Bone marrow (tissue), 2 donors: ENCODE measurements at regions not wholly inside any gene's neighbourhood (a gene's known extent, or its start where the extent isn't known, plus 50 kb on each side); places are given as distances from the start of the nearest gene placed in this dataset.
"Not testable (repeated sequence)": the region's sequence is repeated elsewhere in the genome, so short reads cannot be mapped to it uniquely, and the experiment has no call there.

Experiments
- DNase-seq, 2 donors: peaks; one replicate each; lab custom pipeline; 2025; lab: John Stamatoyannopoulos, UW

- DNase-seq, result no peak
Measured at GRCh38 chr10:3659203-3659917, 125.6 kb downstream of the KLF6 start.

- no peak for DNase-seq
Measured at GRCh38 chr10:3658766-3659165, 126.2 kb downstream of the KLF6 start.

DNA sequence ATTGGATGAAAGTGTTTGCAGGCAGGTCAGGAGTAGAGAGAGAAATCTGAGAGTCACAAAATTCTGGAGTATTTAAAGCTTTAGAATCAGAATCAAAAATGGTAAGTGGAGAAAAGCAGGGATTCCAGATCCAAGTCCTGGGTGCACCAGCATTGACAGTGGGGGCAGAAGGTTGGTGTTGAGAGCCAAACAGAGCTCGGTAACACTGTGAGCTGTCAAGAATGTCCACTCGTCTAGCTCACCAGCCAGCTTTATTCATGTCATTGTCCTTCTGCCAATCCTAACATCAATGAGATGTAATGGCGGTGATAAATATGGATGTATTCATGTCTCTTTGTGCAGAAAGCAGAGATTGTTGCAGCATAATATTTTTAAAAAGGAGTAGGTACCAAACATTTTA is 128.8 kb downstream of the KLF6 start:
- DNase-seq, result no peak

- DNase-seq, result peak in 1 of 2 donors; percentile 18
Measured at GRCh38 chr10:3655528-3655927, 129.5 kb downstream of the KLF6 start.

DNA sequence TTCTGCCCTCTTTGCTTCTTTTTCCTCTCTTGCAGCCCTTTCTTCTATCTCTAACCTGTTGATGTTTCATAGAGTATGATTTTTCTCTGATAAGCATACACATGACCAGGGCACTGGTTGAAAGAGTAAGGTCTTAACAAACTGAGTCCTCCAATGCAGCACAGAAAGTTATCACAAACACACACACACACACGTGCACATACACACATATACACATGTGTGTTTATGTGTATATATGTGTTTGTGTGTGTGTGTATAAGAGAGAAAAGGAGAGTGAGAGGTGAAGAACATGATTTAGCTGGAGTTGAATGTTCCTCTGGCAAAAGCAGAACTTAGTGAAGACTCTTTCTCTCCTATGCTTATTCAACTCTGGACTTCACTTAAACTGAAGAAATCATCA is 130.0 kb downstream of the KLF6 start:
- no peak for DNase-seq

DNA sequence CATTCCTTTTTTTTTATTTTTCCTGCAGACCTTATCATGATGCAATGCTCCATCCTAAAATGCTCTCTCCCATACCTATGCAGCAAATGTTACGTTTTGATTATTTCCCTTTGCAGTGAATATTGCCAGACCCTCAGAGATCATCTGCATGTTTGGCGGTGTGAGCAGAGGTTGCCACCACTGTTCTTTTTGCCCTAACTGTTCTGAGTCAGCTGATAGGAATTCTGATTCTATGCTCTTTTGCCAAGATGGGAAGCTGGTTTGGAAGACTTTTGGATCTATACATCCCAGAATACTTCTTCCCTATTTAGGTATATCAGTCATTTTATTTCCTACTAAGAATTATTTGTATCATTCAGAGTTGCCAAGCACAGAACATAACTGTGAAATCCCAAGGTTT is 130.5 kb downstream of the KLF6 start:
- no peak for DNase-seq

DNA sequence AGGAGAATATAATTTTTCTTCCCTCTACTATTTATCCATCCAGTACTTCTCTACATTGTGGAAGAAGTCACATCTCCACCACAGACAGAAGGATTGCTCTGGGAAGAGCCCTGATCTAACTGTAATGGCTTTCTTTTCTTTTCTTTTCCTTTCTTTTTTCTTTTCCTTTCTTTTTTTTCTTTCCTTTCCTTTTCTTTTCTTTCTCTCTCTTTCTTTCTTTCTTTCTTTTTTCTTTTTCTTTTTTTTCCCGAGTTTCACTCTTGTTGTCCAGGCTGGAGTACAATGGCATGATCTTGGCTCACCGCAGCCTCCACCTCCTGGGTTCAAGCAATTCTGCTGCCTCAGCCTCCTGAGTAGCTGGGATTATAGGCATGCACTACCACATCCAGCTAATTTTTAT is 131.7 kb downstream of the KLF6 start:
- DNase-seq, result not testable (repeated sequence)

DNA sequence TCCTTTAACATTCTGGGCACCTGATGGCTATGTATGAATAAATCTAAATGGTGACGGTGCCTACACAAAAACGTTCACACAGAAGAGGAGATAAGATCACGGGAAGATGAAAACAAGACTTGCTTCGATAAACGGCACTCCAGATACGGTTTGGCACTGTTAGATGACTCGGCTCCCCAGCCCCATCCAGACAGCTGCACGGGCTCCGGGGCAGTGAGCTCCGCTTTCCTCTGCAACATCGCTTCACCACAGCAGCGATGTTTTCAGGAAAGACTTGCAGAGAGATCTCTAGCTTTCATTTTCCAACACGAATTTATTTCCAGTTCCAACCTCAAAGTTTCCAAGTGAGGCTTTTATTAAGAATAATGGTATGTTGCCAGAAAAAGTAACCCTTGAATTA is 132.1 kb downstream of the KLF6 start:
- peak in 1 of 2 donors; percentile 11 for DNase-seq

- DNase-seq, result no peak
Measured at GRCh38 chr10:3651969-3652653, 132.9 kb downstream of the KLF6 start.

GRCh38 chr10:3648576-3648975 is 136.4 kb downstream of the KLF6 start:
- no peak for DNase-seq

DNA sequence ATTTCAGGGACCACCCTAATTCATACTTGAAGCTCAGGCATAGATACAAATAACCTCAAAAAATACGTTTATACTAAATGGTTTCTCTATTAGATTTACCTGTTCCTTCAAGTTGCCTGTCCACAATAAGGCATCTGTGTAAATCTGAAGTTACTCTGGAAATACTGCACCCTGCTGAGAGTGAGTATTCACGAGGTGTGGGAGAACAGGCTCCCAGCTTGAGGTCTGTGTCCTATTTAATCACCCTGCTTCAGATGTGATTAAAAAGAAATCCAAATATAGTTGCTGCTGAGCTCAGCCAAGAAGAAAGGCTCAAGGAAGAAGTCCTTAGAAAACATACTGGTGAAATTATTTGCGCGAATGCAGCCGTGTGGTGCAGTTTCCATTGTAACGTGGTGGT is 136.8 kb downstream of the KLF6 start:
- DNase-seq, result no peak

GRCh38 chr10:3647074-3647473 is 137.9 kb downstream of the KLF6 start:
- no peak for DNase-seq

DNA sequence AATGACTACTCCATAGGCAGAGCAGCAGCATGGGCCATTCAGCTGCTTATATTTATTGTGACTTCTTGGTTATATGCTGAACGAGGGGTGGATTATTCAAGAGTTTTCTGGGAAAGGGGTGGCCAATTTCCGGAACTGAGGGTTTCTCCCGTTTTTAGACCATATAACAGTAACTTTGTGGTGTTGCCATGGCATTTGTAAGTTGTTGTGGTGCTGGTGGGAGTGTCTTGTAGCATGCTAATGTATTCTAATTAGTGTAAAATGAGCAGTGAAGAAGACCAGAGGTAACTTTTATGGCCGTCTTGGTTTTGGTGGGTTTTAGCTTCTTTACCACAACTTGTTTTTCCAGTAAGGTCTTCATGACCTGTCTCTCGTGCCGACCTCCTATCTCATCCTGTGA is 139.6 kb downstream of the KLF6 start:
- DNase-seq, result no peak

GRCh38 chr10:3640816-3641215 is 144.2 kb downstream of the KLF6 start:
- DNase-seq, result no peak

- no peak for DNase-seq
Measured at GRCh38 chr10:3639546-3639945, 145.5 kb downstream of the KLF6 start.

GRCh38 chr10:3636356-3637181 is 148.4 kb downstream of the KLF6 start:
- no peak for DNase-seq

DNA sequence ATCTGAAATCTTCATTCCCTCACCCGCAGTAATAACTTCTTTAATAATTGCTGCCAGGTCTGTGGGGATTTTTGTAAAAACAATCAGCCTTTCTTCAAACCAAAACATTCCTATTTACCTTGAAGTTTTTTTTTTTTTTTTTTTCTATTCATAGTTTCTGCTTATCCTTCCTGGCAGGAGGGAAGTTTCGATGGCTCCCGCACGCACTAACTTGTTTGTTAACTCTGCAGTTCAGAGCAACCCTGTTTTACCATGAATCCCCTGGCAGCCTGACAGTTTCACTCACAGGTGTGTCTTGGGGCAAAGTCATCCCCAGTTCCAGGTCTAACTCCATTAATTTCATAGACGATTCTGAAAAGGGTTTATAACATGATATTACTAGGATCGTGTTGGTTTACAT is 149.3 kb downstream of the KLF6 start:
- no peak for DNase-seq

GRCh38 chr10:3635211-3635671 is 149.8 kb downstream of the KLF6 start:
- DNase-seq, result no peak

DNA sequence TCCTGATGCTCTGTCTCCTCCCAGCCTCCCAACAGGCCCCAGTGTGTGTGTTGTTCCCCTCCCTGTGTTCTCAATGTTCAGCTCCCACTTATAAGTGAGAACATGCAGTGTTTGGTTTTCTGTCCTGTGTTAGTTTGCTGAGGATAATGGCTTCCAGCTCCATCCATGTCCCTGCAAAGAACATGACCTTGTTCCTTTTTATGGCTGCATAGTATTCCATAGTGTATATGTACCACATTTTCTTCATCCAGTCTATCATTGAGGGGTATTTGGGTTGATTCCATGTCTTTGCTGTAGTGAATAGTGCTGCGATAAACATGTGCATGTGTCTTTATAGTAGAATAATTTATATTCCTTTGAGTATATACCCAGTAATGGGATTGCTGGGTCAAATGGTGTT is 150.4 kb downstream of the KLF6 start:
- DNase-seq, result not testable (repeated sequence)

- DNase-seq, result no peak
Measured at GRCh38 chr10:3631701-3632330, 153.2 kb downstream of the KLF6 start.

DNA sequence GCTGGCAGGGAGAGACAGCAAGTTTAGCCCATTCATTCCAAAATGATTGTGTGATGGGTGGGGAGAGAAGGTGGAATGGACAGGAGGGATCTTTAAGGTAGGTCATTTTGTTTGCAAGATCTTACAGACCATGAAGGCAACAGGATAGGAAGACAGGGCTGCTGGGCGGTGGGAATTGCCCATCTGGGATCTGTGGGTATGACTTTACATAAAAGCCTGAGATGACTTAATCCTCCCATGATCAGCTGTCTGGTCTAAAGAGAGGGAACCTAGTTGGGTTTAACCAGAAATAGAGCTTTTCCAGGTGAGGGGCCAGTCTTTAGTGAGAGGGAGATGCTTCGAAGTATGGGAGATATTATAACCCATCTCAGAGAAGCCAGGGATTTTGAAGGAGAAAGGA is 153.7 kb downstream of the KLF6 start:
- DNase-seq, result no peak
